ENCODE measurements at regions not wholly inside any gene's neighbourhood (a gene's known extent, or its start where the extent isn't known, plus 50 kb on each side); places are given as distances from the start of the nearest gene placed in this dataset.

DNA sequence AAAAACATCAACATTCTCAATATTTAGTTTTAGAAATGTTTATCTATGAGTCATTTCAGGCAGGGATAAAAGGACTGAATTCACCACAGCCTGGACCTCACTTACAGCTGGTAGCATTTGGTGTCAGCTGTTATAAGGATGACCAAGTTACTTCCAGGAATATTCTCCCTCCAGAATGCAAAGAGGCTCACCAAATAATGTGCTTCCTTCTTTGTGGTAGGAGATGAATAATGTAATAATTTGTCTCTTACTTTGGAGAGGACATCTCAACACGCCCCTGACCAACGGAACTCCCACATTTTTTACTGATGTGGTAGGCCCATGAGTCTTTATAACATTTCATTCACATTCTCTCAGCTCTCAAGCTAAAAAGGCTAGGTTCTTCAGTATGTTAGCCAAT, 825.9 kb upstream of the GRAMD2B start:
- DNase-seq (ENCODE audit: low read depth in 3 of 3) = no peak

DNA sequence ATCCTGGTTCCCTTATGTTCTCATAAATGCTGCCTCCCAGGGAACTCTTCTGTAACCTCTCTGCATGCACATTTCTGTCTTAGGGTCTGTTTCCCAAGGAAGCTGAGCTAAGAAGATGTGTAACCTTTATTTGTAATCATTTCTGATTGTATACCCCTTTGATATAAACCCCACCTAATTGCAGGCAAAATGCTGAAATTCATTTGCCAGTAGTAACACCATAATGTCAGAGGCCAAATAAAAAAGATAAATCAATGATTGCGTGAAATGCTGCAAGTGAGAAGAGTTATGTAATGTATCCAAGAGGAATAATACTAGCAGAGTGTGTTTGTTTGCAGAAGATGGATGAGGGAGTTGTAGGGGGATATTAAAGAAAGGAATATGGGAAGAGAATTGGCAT, 822.6 kb upstream of the GRAMD2B start:
- no peak for DNase-seq (ENCODE audit: low read depth in 3 of 3)

DNA sequence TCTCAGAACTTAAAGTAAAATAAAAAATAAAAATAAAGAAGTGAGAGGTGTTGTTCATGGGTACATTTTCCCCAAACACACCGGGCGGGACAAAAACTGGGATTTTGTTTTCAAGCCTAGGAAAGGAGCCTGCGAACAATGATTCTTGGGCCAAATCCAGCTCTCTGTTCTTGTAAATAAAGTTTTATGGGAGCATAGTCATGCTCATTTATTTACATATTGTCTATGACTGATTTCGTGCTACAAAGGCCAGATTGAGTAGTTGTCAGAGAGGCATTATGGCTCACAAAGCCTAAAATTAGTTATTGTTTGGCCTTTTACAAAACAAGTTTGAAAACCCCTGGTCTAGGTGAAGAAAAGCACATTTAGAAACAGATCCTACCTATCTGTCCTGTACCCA, 821.0 kb upstream of the GRAMD2B start:
- no peak for DNase-seq (ENCODE audit: low read depth in 3 of 3)

DNA sequence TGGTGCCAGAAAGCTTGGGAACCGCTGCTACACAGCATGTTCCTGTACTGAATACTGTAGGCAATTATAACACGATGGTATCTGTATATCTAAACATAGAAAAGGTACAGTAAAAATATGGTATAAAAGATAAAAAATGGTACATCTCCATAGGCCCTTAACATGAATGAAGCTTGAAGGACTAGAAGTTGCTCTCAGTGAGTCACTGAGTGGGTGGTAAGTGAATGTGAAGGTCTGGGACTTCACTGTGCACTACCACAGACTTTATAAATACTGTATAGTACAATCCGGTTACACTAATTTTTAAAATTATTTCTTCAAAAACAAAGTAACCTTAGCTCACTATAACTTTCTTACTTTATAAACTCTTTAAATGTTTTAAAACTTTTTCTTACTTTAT, 819.9 kb upstream of the GRAMD2B start:
- no peak for DNase-seq (ENCODE audit: low read depth in 3 of 3)

DNA sequence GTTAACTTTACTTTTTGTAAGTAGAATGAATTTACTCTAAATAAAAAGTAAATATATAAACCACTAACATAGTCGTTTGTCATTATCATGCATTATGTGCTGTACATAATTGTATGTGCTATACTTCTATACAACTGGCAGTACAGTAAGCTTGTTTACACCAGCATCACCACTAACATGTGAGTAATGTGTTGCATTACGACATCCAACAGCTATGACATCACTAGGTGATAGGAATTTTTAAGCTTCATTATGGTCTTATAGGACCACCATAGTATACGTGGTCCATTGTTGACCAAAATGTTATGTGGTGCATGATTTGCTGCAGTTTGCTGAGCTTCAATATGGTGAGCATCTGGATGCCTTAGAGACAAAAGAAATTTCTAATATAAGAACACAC, 819.1 kb upstream of the GRAMD2B start:
- no peak for DNase-seq (ENCODE audit: low read depth in 3 of 3)

DNA sequence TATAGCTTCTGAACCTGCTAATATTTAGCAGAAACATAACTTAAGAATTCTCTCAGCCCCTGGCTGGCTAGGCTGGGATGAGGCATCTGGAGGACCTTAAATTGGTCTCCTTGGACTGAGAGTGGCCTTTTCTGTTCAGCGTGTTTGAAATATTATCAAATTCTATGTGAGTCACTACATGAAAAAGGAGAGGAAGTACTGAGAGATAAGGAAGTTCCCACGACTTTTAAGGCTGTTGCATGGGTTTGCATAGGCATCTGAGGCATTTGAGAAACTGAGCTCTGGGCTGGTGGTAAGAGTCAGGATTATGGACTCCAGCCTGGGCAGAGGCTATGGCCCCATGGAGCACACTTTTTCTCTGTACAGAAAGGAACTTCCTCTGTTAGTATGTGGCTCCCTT, 816.2 kb upstream of the GRAMD2B start:
- DNase-seq (ENCODE audit: low read depth in 3 of 3) = no peak

DNA sequence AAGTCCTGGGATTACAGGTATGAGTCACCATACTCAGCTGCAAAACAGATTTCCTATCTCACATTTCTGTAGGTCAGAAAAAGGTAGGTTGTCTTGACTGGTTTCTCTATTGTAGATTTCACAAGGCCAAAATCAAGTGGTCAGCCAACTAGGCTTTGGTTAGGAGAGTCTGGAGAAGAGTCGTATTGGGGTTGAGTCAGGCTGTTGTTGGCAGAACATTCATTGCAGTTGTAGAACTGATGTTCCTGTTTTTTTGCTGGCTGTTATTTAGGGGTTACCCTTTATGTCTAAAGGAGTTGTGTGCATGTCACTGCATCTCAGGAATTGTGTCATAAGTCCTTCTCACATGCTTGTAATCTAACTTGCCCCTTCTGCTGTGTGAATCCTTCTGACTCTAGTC, 814.2 kb upstream of the GRAMD2B start:
- no peak for DNase-seq (ENCODE audit: low read depth in 3 of 3)

DNA sequence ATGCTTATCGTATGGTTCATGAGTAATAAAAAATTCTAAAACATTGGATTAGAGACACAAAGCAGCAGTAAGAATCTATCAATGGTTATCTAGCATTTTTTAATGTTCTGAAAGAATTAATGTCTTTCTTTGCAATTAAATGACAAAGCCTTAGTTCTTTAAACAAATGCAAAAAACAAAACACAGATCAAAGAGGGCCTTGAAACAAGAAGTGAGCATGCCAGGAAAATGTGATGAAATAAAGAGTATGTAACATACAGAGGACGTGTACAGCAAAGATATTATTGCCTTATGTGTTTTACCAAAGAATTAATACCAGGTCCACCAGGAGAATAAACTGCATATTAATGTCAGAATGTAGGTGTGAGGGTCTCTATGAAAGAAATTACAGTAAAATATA, 812.3 kb upstream of the GRAMD2B start:
- DNase-seq (ENCODE audit: low read depth in 3 of 3) = no peak

DNA sequence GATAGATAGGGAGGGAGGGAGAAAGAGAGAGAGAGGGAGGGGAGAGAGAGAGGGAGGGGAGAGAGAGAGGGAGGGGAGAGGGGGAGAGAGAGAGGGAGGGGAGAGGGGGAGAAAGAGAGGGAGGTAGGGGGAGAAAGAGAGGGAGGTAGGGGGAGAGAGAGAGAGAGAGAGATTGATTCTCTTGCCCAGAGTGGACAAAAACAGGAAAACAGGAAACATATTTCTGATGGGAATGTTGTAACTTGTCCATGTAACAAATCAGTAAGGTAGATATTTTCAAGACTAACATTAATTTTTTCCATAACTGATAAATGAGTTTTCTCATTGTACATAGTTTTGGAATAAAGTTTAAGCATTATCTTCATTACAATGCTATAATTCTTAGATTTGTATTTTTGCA, 811.7 kb upstream of the GRAMD2B start:
- no peak for DNase-seq (ENCODE audit: low read depth in 3 of 3)

DNA sequence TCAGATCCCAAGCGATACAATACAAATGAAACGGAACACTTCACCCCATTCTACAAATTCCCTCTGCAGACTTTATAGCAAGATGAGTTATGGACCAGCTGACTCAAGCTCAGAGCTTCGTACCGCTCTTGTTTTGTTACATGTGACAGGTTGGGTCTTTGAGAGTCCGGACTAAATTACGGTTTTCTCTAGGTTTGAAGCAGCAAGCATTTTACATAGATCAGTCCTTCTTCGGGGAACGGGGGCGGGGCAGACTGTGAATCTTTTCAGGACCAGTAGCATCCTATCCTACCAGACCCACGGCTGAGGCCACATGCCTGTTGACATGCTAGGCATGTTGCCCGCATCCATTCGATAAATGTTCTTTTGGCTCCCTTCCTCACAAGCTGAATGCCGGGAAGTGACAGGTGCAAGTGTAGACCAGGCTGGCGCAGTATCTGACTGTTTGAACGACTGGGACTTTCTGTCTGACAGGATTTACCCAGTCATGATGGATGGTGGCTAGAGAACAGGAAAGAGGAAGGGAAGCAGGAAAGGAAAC, 811.0 kb upstream of the GRAMD2B start:
- DNase-seq (ENCODE audit: low read depth in 3 of 3) = no peak

DNA sequence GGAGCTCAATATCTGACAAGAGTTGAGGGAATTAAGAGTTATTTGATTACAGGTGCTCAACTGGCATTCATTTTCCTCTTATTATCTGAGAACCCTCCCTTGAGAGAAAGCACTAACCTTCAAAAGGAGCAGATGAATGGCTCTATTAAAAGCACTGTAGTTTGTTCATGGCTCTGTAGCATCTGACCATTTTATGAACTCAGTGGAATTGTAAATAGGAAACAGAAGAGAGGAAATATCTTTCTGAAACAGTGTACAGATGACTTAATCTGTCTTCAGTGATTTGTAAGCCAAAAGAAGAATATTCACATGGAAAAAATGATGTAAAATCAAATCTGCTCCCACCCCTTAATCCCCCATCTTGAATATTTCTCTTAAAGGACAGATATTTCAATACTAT, 810.4 kb upstream of the GRAMD2B start:
- DNase-seq (ENCODE audit: low read depth in 3 of 3) = no peak

DNA sequence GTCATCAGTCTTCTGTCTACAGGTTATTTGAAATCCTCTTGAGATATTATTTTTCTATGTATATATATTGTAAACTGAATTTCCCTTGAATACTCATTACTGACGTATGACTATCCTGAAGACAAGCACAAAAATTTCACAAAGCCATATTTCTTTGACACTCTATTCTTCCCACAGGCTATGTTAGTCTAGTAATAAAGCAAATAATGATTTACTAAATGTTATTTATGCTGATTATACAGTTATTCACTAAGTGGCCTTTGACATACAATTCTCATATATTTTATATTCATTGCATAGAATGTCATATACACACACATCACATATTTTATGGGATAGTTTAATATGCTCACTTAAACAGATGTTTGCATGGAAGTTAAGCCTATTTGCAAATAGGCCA, 793.0 kb upstream of the GRAMD2B start:
- no peak for DNase-seq (ENCODE audit: low read depth in 3 of 3)

DNA sequence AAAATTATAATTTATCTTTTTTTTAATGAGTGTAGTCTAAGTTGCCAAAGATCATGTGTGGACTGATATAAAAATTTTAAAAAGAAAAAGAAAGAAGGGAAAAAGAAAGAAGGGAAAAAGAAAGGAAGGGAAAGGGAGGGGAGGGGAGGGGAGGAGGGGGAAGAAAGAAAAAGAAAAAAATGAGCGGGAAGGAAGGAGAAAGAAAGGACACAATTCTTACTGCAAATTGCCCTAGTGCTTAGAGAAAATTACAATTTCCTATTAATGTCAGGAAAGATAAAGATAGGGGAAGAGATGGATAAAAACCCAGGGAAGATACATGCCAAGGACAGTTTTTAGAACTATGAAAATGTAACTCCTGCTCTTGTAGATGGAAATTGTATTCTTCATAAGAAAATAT, 789.7 kb upstream of the GRAMD2B start:
- no peak for DNase-seq (ENCODE audit: low read depth in 3 of 3)

DNA sequence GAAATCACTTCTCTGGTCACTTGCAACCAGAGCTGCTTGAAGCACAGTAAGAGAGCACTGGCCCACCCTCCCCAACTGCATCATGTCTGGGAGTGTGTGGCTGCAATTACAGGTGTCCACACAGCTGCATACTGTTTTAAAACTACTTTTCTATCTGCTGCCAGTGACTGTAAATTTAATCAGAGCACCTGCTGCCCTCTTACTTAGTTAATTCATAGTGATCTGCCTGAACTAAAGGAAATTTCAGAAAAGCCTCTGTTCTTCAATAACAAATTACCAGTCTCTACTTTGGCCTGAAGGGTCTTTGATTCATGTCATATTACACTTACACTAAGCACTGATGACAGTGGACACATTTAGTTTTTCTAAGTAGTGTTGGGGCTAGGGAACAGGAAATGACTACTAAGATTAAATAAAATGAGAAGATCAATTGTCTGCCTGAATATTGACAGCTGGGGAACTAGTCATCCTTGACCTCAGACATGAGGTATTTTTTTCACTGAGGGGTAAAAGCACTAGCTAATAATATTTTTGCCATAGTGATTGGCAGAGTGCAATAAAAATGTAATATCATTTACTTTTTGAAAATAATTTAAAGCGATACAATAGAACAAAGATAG, 788.9 kb upstream of the GRAMD2B start:
- DNase-seq (ENCODE audit: low read depth in 3 of 3) = no peak

DNA sequence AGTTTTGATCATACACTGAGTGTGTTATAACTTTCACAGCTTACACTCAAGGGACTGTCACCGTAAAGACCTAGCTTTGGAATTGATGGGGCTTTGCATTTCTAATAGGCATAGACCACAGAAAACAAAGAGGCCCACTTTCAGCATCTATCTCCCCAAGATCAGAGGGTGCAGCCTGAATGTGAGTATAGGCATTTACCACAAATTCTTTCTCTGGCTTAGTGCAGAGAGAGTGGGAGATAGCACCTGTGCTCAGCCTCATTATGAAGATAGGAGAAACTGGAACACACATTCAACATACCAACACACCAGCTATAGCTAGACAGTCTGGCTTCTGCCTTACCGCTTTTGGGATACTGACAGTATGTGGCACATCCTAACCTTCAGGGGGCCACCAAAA, 783.4 kb upstream of the GRAMD2B start:
- no peak for DNase-seq (ENCODE audit: low read depth in 3 of 3)

DNA sequence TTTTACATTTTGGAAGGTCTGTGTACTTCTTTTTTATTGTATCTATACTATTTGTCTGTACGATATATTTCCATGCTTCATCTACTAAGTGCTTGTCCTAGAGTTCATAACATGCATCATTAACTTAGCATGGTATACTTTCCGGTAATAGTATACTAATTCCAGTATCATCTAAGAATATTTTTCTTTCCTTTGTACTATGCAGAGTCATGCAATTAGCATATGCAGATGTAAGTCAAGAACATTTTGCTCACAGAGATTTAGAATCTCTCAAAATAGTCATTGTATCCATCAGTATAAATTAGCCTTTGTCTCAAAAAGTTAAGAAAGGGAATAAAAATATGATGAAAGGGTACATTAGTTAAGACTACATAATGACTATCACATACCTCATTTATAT, 770.4 kb upstream of the GRAMD2B start:
- DNase-seq (ENCODE audit: low read depth in 3 of 3) = no peak

DNA sequence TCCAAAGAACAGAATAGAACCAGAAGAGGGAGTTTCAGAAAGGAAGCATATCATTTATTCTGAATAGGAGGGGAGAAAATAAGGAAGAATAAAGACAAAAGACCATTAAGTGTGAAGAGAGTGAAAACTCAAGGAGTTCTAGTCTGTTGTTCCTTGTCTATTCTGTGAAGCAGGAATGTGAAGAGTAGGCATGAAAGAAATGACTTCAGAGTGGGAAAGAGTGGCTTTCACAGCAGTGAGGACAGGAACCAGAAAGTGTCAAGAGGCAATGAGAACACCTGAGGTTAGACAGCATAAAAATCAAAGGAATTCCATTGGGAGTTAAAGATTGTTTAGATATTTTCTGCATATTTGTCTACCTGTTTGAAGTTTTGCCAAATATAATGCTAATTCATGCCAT, 768.8 kb upstream of the GRAMD2B start:
- DNase-seq (ENCODE audit: low read depth in 3 of 3) = no peak

DNA sequence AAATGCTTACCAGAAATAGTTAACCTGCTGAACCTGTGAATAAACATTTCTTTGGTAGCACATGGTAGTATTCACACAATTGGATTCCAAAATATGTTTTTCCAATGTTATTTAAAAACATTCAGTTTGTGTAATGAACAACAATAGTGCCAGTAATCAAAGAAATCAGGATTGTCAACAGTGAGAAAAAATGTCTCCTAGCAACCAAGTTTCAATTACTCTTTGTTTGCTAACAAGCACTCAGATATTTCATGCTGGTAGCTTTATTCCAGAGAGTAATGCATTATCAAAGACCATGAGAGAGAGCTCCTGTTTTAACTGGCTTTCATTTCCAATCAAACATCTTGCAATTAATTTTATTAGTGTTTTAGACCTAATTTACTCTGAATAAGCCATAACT, 768.1 kb upstream of the GRAMD2B start:
- DNase-seq (ENCODE audit: low read depth in 3 of 3) = no peak

DNA sequence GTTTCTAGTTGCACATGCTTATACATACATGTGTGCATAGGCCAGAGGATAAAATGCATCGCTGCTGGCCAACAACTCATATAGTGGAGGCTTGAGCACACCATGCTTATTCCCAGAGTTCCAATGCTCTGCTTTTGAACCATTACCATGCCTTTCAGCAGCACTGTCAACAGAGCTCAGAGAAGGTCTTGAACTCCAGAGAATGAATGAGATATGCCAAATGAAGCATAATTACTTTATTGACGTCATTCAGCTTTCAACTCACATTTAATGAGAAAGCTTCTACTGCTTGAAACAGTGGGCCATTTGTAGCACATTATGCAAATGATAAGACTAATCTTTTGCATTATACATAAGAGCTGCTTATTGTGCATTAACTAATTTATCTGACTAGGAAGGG, 765.3 kb upstream of the GRAMD2B start:
- no peak for DNase-seq (ENCODE audit: low read depth in 3 of 3)

DNA sequence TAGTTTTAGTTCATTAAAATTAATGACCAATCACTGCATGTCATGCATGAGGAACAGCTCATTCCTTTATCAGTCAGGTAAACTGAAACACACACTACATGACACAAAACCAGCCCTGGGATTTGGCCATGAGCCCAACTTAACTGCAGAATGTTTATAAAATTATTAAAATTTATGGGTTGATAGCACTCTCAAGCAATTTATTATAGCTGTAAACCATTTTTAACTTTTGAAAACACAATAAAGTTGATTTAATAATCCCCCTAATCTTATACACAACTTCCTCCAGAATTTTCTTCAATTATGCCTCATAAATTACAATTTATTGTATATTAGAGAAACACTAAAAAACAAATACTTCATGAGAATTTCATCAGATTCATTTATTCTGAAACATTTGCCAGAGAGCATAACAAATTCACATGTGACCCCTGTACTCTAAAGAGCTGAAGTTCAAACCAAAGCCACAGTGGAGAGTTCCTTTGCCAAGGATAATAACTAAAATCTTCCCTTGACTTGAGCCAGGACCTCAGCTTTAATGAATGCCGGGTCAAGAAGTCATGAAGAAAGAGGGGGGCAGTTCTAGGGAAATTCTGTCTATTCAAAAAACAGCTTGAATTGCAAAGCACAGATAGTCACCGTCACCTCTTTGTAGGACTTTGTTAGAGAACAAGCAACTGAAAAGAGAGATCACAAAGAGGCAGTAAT, 763.7 kb upstream of the GRAMD2B start:
- DNase-seq (ENCODE audit: low read depth in 3 of 3) = no peak

DNA sequence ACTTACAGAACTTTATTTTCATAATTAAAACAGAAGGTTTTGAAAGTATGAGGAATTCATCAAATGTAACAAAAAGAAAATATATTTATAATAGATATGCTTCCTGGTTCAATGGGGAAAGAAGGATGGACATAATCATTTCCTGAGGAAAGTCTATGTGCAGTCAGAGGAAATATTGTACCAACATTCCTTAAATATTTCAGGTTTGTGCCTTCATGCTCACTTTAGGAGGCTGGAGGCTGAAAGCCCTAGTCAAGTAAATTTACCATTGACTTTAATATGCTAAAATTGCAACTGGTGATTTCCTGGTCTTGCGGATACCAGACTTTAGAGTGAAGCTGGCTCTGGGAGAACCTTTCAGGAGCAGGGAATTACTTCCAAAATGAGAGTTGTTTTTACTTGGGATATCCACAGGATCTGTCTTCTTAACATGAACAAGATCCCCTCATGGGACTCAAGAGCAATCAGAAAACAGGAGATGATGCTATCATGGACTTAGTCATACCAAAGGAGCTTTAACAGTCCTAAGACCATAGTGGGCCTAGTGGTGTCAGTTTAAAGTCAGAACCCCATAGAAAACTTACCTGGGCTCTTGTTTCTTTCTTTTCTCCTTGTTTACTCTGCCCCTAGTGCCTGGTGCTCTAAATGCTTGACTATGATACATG, 762.8 kb upstream of the GRAMD2B start:
- DNase-seq (ENCODE audit: low read depth in 3 of 3) = no peak

DNA sequence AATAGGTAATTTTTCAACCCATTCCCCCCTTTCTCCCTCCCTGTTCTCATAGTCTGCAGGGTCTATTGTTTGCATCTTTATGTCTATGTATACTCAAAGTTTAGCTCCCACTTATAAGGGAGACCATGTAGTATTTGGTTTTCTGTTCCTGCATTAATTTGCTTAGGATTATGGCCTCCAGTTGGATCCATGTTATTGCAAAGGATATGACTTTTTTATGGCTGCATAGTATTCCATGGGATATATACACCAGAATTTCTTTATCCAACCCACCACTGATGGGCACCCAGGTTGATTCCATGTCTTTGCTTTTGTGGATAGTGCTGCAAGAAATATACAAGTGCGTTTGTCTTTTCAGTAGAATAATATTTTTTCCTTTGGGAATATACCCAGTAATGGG, 761.6 kb upstream of the GRAMD2B start:
- no peak for DNase-seq (ENCODE audit: low read depth in 3 of 3)

DNA sequence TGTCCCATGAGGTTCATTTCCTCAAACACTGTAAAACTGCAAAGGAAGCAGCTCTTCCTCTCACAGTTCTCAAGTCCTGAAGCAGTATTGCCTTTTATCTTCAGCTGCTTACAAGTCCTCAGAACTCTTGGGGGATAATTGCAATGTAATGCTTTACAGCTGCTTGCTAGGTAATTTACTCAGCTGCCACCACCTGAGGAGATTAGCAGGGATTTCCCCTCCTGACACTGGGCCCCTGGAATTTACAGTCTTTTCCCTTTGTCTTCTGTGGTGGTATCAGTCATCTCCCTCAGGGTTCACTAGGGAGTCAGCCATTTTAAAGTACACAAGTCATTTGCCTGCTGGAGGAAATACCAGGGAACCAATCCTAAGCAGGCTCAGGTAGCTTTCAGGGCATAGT, 754.3 kb upstream of the GRAMD2B start:
- DNase-seq (ENCODE audit: low read depth in 3 of 3) = no peak

Data from stimulated activated CD4-positive, alpha-beta T cell treated with anti-CD3 and anti-CD28 coated beads, TNF-alpha, amount 100 ng/mL, for 24 hours (primary cell).